ENCODE measurements at regions not wholly inside any gene's neighbourhood (a gene's known extent, or its start where the extent isn't known, plus 50 kb on each side); places are given as distances from the start of the nearest gene placed in this dataset.

- TF ChIP-seq ZBTB11 (CRISPR knock-in tag; IDR thresholded peaks at IDR 0.05) = no peak
- TF ChIP-seq ZNF277 (CRISPR knock-in tag; IDR thresholded peaks at IDR 0.05; ENCODE audit: borderline replicate concordance) = no peak
- no peak for TF ChIP-seq RBM39 (optimal IDR thresholded peaks at IDR 0.05; ENCODE audit: low read depth, low read length)
- TF ChIP-seq ZNF518B (CRISPR knock-in tag; IDR thresholded peaks at IDR 0.05) = no peak
Observed at GRCh38 chr11:15700456-15700855, 585.7 kb downstream of the INSC start (continued).
